CD4-positive, alpha-beta T cell (primary cell): ENCODE measurements at regions not wholly inside any gene's neighbourhood (a gene's known extent, or its start where the extent isn't known, plus 50 kb on each side); places are given as distances from the start of the nearest gene placed in this dataset.

Experiments used
- ATAC-seq: fragments of 200-7000 bp; cut with Tn5 transposase; one replicate; pipeline ENCODE4 v1.10.0; 2022; ENCODE audit warnings: mild to moderate bottlenecking; ENCODE audit not compliant: poor library complexity
- CTCF ChIA-PET: fragments of 350-600 bp; sonication (Branson Sonifier 250); formaldehyde crosslinking; loops from one replicate; lab custom pipeline; 2021; ENCODE audit warnings: antibody characterized with exemption, inconsistent platforms; lab: Charles Lee
- POLR2A ChIA-PET: fragments of 350-600 bp; sonication (Branson Sonifier 250); formaldehyde crosslinking; loops from one replicate; lab custom pipeline; 2021; ENCODE audit warnings: antibody characterized with exemption, inconsistent platforms; lab: Charles Lee
- DNase-seq, 14 experiments: peaks; one replicate each; pipeline ENCODE4 v3.0.0-alpha.2; 2013 to 2020; ENCODE audit warnings: mixed read lengths in 2 of 14
- H3K27ac ChIP-seq, 2 donors: one replicate each; pipeline versions ENCODE4 v1.5.1 to v1.7.0; 2013; ENCODE audit warnings: low read length in 2 of 2, low read depth in 1 of 2, mild to moderate bottlenecking in 1 of 2
- H3K27me3 ChIP-seq, 2 experiments: 1 replicate in 1 of 2; 2 replicates in 1 of 2; pipeline versions ENCODE4 v1.6.1 to v1.7.0; 2013; ENCODE audit warnings: low read length in 2 of 2, control low read depth in 1 of 2, mild to moderate bottlenecking in 1 of 2, moderate library complexity in 1 of 2; ENCODE audit not compliant: insufficient read depth in 2 of 2, control insufficient read depth in 1 of 2
- H3K36me3 ChIP-seq: one replicate; pipeline ENCODE4 v1.6.1; 2013; ENCODE audit warnings: low read length, control low read depth; ENCODE audit not compliant: insufficient read depth
- H3K4me1 ChIP-seq: one replicate; pipeline ENCODE4 v1.6.1; 2013; ENCODE audit warnings: low read length, control low read depth; ENCODE audit not compliant: insufficient read depth
- H3K4me3 ChIP-seq: one replicate; pipeline ENCODE4 v1.5.1; 2013; ENCODE audit warnings: mild to moderate bottlenecking, low read length, moderate library complexity
- H3K9me3 ChIP-seq, 2 experiments: 1 replicate in 1 of 2; 2 replicates in 1 of 2; pipeline versions ENCODE4 v1.6.1 to v1.7.0; 2013; ENCODE audit warnings: low read length in 2 of 2, mild to moderate bottlenecking in 2 of 2, control low read depth in 1 of 2, moderate library complexity in 1 of 2; ENCODE audit not compliant: control insufficient read depth in 1 of 2, insufficient read depth in 1 of 2
- H3K27ac Mint-ChIP-seq: one replicate; pipeline ENCODE4 v1.8.0; 2020; ENCODE audit warnings: mixed read lengths
- H3K27me3 Mint-ChIP-seq: one replicate; pipeline ENCODE4 v1.8.0; 2021; ENCODE audit warnings: mixed read lengths
- H3K36me3 Mint-ChIP-seq: one replicate; pipeline ENCODE4 v1.8.0; 2021; ENCODE audit warnings: low read depth, mixed read lengths
- H3K4me1 Mint-ChIP-seq: one replicate; pipeline ENCODE4 v1.8.0; 2021; ENCODE audit warnings: low read depth, mixed read lengths
- H3K4me3 Mint-ChIP-seq: one replicate; pipeline ENCODE4 v1.8.0; 2020; ENCODE audit warnings: mild to moderate bottlenecking, mixed read lengths
- H3K9me3 Mint-ChIP-seq: one replicate; pipeline ENCODE4 v1.8.0; 2020; ENCODE audit warnings: mixed read lengths
- intact Hi-C, 2 experiments: fragments of 100-400 bp; cut with DNase I in 1 of 2; cut with micrococcal nuclease in 1 of 2; formaldehyde crosslinking; loops; one replicate each; pipeline versions ENCODE4 v1.15.1 to v1.9.0; 2023 to 2025; cut with DNase I, micrococcal nuclease
- TF ChIP-seq, protein P1 (sequence below): fragments of 200-600 bp; IDR thresholded peaks from one replicate; pipeline ENCODE4 v1.8.0; 2022; ENCODE audit warnings: antibody characterized with exemption, mild to moderate bottlenecking

- H3K4me1 ChIP-seq, result no peaks in the 10 kb centered on the region
- no peak for DNase-seq
- no peak for ATAC-seq
- TF ChIP-seq, protein P1, sequence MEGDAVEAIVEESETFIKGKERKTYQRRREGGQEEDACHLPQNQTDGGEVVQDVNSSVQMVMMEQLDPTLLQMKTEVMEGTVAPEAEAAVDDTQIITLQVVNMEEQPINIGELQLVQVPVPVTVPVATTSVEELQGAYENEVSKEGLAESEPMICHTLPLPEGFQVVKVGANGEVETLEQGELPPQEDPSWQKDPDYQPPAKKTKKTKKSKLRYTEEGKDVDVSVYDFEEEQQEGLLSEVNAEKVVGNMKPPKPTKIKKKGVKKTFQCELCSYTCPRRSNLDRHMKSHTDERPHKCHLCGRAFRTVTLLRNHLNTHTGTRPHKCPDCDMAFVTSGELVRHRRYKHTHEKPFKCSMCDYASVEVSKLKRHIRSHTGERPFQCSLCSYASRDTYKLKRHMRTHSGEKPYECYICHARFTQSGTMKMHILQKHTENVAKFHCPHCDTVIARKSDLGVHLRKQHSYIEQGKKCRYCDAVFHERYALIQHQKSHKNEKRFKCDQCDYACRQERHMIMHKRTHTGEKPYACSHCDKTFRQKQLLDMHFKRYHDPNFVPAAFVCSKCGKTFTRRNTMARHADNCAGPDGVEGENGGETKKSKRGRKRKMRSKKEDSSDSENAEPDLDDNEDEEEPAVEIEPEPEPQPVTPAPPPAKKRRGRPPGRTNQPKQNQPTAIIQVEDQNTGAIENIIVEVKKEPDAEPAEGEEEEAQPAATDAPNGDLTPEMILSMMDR, result no peak
- intact Hi-C loops, result no loop called here
- H3K4me1 Mint-ChIP-seq, result no peaks in the 10 kb centered on the region
- H3K9me3 Mint-ChIP-seq, result no peaks in the 10 kb centered on the region
- peaks cover 13% of the 10 kb centered on the region for H3K27me3 Mint-ChIP-seq
- H3K27ac Mint-ChIP-seq, result no peak overlapping the region
- no peaks in the 10 kb centered on the region for H3K9me3 ChIP-seq
- no peak overlapping the region for H3K27ac ChIP-seq
- POLR2A ChIA-PET, result no interaction called here
- H3K36me3 ChIP-seq, result no peaks in the 10 kb centered on the region
- CTCF ChIA-PET, result no interaction called here
- H3K4me3 Mint-ChIP-seq, result no peak overlapping the region
- no peaks in the 10 kb centered on the region for H3K27me3 ChIP-seq
- no peak overlapping the region for H3K4me3 ChIP-seq
- H3K36me3 Mint-ChIP-seq, result no peaks in the 10 kb centered on the region
These were observed 194.8 kb upstream of the BLID start for GRCh38 chr11:122310766-122311165.

GRCh38 chr11:122309262-122309925, 193.4 kb upstream of the BLID start:
- Histone ChIP-seq H3K27me3 (no peaks in the 10 kb centered on the region), H3K4me3 (no peak overlapping the region), H3K9me3 (no peaks in the 10 kb centered on the region), H3K4me1 (no peaks in the 10 kb centered on the region), H3K36me3 (no peaks in the 10 kb centered on the region), H3K27ac (no peak overlapping the region)
- no peaks in the 10 kb centered on the region for H3K9me3 Mint-ChIP-seq
- no peak overlapping the region for H3K4me3 Mint-ChIP-seq
- ATAC-seq (no peak), DNase-seq (no peak)
- no peaks in the 10 kb centered on the region for H3K36me3 Mint-ChIP-seq
- POLR2A ChIA-PET, result no interaction called here
- H3K27me3 Mint-ChIP-seq, result peaks cover 13% of the 10 kb centered on the region
- intact Hi-C loops, result no loop called here
- no peaks in the 10 kb centered on the region for H3K4me1 Mint-ChIP-seq
- TF ChIP-seq, protein P1, result no peak
- CTCF ChIA-PET, result no interaction called here
- H3K27ac Mint-ChIP-seq, result no peak overlapping the region

GRCh38 chr11:122308226-122308625, 192.2 kb upstream of the BLID start:
- Histone ChIP-seq H3K9me3 (no peaks in the 10 kb centered on the region), H3K4me3 (no peak overlapping the region), H3K4me1 (no peaks in the 10 kb centered on the region), H3K36me3 (no peaks in the 10 kb centered on the region), H3K27ac (no peak overlapping the region), H3K27me3 (no peaks in the 10 kb centered on the region)
- H3K4me1 Mint-ChIP-seq, result no peaks in the 10 kb centered on the region
- H3K27me3 Mint-ChIP-seq, result peaks cover 13% of the 10 kb centered on the region
- no peak overlapping the region for H3K27ac Mint-ChIP-seq
- DNase-seq (no peak), ATAC-seq (no peak)
- no peak overlapping the region for H3K4me3 Mint-ChIP-seq
- TF ChIP-seq, protein P1, result no peak
- ChIA-PET POLR2A (no interaction called here), CTCF (no interaction called here)
- no peaks in the 10 kb centered on the region for H3K9me3 Mint-ChIP-seq
- no peaks in the 10 kb centered on the region for H3K36me3 Mint-ChIP-seq
- intact Hi-C loops, result no loop called here
